ENCODE measurements at regions not wholly inside any gene's neighbourhood (a gene's known extent, or its start where the extent isn't known, plus 50 kb on each side); places are given as distances from the start of the nearest gene placed in this dataset.

DNA sequence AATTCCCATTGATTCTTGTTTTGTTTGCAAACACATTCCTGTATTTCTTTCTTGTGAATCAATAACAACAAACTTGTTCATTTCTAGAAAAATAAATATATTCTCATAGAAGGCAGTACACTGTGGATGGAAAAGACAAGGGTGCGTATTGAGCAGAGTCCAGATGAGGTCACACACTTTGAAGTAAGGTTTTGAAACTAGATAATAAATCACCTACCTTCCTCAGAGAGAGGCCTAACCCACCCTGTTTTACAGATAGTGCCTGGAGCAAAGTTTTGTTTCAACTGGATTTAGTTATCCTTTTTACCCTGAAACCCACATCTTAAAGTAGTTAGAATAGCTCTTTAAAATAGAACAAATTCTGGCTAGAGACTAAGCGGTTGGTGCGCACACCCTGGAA is 137.1 kb upstream of the PIEZO2 start:
- no peaks in the 10 kb centered on the region for H3K36me3 ChIP-seq (replicated peaks; ENCODE audit: low read depth, low read length)
- H3K79me2 ChIP-seq (ENCODE audit: low read length), result no peaks in the 10 kb centered on the region
- no peaks in the 10 kb centered on the region for H4K20me1 ChIP-seq (ENCODE audit: insufficient read depth, low read length)
- no peaks in the 10 kb centered on the region for H3K4me1 ChIP-seq (ENCODE audit: low read length)
- H3K27ac ChIP-seq (ENCODE audit: low read length), result no peak overlapping the region
- H2AFZ ChIP-seq (ENCODE audit: low read depth, low read length), result no peak overlapping the region
- H3K9me3 ChIP-seq (ENCODE audit: insufficient read depth, low read length), result no peaks in the 10 kb centered on the region
- H3K4me2 ChIP-seq (ENCODE audit: low read length), result no peak overlapping the region
- H3K9ac ChIP-seq (ENCODE audit: low read length), result no peak overlapping the region
- H3K27me3 ChIP-seq (ENCODE audit: low read depth, low read length), result no peaks in the 10 kb centered on the region
- TF ChIP-seq, protein P1, sequence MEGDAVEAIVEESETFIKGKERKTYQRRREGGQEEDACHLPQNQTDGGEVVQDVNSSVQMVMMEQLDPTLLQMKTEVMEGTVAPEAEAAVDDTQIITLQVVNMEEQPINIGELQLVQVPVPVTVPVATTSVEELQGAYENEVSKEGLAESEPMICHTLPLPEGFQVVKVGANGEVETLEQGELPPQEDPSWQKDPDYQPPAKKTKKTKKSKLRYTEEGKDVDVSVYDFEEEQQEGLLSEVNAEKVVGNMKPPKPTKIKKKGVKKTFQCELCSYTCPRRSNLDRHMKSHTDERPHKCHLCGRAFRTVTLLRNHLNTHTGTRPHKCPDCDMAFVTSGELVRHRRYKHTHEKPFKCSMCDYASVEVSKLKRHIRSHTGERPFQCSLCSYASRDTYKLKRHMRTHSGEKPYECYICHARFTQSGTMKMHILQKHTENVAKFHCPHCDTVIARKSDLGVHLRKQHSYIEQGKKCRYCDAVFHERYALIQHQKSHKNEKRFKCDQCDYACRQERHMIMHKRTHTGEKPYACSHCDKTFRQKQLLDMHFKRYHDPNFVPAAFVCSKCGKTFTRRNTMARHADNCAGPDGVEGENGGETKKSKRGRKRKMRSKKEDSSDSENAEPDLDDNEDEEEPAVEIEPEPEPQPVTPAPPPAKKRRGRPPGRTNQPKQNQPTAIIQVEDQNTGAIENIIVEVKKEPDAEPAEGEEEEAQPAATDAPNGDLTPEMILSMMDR (IDR thresholded peaks at IDR 0.05; ENCODE audit: low read depth, low read length), result no peak
- no peak for TF ChIP-seq EZH2phosphoT487 (IDR thresholded peaks at IDR 0.05; ENCODE audit: low read depth)
- no peak overlapping the region for H3K4me3 ChIP-seq (ENCODE audit: low read length)

DNA sequence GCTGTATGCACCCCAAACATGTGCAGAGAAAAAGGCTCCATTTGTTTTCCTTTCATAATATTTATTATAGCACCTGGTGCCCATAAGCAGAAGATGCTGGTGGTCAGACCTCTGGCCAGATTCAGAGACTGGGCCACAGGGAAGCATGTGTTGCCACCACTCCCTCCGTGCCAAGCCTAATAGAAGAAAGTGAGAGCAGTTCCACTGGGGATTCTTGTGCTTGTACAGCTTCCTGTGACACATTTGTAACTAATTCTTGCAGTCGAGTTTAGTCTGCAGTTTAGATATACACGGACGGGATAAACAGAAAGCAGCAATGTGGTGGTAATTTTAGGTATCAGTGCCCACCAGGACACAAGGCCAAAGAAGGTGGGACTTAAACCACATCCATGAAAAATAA is 135.4 kb upstream of the PIEZO2 start:
- no peak overlapping the region for H3K4me3 ChIP-seq (ENCODE audit: low read length)
- H3K4me1 ChIP-seq (ENCODE audit: low read length), result no peaks in the 10 kb centered on the region
- no peak overlapping the region for H3K9ac ChIP-seq (ENCODE audit: low read length)
- no peaks in the 10 kb centered on the region for H3K79me2 ChIP-seq (ENCODE audit: low read length)
- H3K9me3 ChIP-seq (ENCODE audit: insufficient read depth, low read length), result no peaks in the 10 kb centered on the region
- no peak overlapping the region for H3K4me2 ChIP-seq (ENCODE audit: low read length)
- no peak overlapping the region for H2AFZ ChIP-seq (ENCODE audit: low read depth, low read length)
- no peaks in the 10 kb centered on the region for H3K36me3 ChIP-seq (replicated peaks; ENCODE audit: low read depth, low read length)
- TF ChIP-seq, protein P1 (IDR thresholded peaks at IDR 0.05; ENCODE audit: low read depth, low read length), result no peak
- TF ChIP-seq EZH2phosphoT487 (IDR thresholded peaks at IDR 0.05; ENCODE audit: low read depth), result no peak
- H4K20me1 ChIP-seq (ENCODE audit: insufficient read depth, low read length), result no peaks in the 10 kb centered on the region
- H3K27ac ChIP-seq (ENCODE audit: low read length), result no peak overlapping the region
- no peaks in the 10 kb centered on the region for H3K27me3 ChIP-seq (ENCODE audit: low read depth, low read length)

DNA sequence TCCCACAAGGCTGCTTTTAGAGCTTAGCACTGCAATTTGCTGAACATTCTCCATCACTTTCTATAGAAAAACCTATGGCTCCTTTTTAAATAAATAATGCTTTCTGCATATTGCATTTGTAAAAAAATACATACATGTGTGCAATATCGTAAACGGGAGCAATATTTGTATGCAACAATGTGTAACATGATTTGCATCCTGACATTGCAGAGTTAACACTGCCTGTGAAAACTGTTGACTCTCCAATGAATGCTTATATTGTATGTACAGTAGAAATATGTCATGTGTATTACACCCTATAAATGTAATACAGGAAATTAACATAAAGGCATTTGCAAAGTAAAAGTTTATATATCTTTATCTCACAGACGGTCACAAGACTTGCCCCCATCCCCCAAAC is 135.0 kb upstream of the PIEZO2 start:
- H3K4me1 ChIP-seq (ENCODE audit: low read length), result no peaks in the 10 kb centered on the region
- H4K20me1 ChIP-seq (ENCODE audit: insufficient read depth, low read length), result no peaks in the 10 kb centered on the region
- H3K9ac ChIP-seq (ENCODE audit: low read length), result no peak overlapping the region
- H3K36me3 ChIP-seq (replicated peaks; ENCODE audit: low read depth, low read length), result no peaks in the 10 kb centered on the region
- no peaks in the 10 kb centered on the region for H3K79me2 ChIP-seq (ENCODE audit: low read length)
- H3K9me3 ChIP-seq (ENCODE audit: insufficient read depth, low read length), result no peaks in the 10 kb centered on the region
- H3K27ac ChIP-seq (ENCODE audit: low read length), result no peak overlapping the region
- no peaks in the 10 kb centered on the region for H3K27me3 ChIP-seq (ENCODE audit: low read depth, low read length)
- H2AFZ ChIP-seq (ENCODE audit: low read depth, low read length), result no peak overlapping the region
- TF ChIP-seq EZH2phosphoT487 (IDR thresholded peaks at IDR 0.05; ENCODE audit: low read depth), result no peak
- TF ChIP-seq, protein P1 (IDR thresholded peaks at IDR 0.05; ENCODE audit: low read depth, low read length), result no peak
- H3K4me3 ChIP-seq (ENCODE audit: low read length), result no peak overlapping the region
- no peak overlapping the region for H3K4me2 ChIP-seq (ENCODE audit: low read length)

DNA sequence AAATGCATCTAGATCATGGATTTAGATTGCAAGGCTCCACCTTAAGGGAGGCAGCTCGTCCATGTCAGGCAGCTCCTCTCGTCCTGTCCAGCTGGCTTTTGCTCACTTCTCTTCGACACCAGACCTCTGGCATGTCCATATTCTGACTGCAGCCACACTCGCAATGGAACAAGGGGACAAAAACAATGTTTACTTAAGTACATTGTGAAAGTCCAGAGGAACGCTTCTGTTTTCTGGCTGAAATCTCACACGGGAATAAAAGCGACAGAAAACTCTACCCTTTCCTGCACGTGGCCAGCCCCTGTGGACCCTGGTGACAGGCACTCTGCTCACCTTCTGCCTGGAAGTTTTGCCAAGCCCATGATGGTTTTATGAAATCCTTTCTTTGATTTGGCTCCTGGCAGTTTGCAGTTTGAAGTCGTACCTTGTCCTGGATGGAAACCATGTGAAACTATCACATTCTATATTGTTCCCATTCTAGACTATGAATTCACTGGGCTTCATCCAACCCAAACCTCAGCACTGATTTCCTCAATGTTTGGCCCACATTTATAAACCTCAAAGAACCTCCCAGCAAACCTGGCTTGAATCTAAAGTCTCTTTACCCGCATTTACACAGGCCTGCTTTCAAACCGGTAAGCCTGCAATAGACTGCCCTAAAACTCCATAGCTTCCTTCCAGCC is 134.3 kb upstream of the PIEZO2 start:
- no peak overlapping the region for H3K4me3 ChIP-seq (ENCODE audit: low read length)
- H2AFZ ChIP-seq (ENCODE audit: low read depth, low read length), result no peak overlapping the region
- TF ChIP-seq, protein P1 (IDR thresholded peaks at IDR 0.05; ENCODE audit: low read depth, low read length), result no peak
- no peak overlapping the region for H3K4me2 ChIP-seq (ENCODE audit: low read length)
- H3K79me2 ChIP-seq (ENCODE audit: low read length), result no peaks in the 10 kb centered on the region
- no peaks in the 10 kb centered on the region for H3K4me1 ChIP-seq (ENCODE audit: low read length)
- no peaks in the 10 kb centered on the region for H3K9me3 ChIP-seq (ENCODE audit: insufficient read depth, low read length)
- H3K27me3 ChIP-seq (ENCODE audit: low read depth, low read length), result no peaks in the 10 kb centered on the region
- no peaks in the 10 kb centered on the region for H3K36me3 ChIP-seq (replicated peaks; ENCODE audit: low read depth, low read length)
- no peaks in the 10 kb centered on the region for H4K20me1 ChIP-seq (ENCODE audit: insufficient read depth, low read length)
- H3K9ac ChIP-seq (ENCODE audit: low read length), result no peak overlapping the region
- no peak overlapping the region for H3K27ac ChIP-seq (ENCODE audit: low read length)

Data from OCI-LY3 (cell line).